HL-60 (cell line): ENCODE measurements at regions not wholly inside any gene's neighbourhood (a gene's known extent, or its start where the extent isn't known, plus 50 kb on each side); places are given as distances from the start of the nearest gene placed in this dataset.
"Not testable (repeated sequence)": the region's sequence is repeated elsewhere in the genome, so short reads cannot be mapped to it uniquely, and the experiment has no call there.

Experiments used
- DNase-seq, 2 experiments: peaks; one replicate each; pipeline ENCODE4 v3.0.0-alpha.2; 2010 to 2020; ENCODE audit warnings: low read depth in 1 of 2, low spot score in 1 of 2
- H3K27ac ChIP-seq: fragments of 250-450 bp; sonication (Bioruptor Pico); replicated peaks from 2 replicates; pipeline ENCODE4 v1.5.1; 2020; ENCODE audit warnings: mild to moderate bottlenecking, moderate library complexity
- H3K27me3 ChIP-seq: fragments of 250-450 bp; sonication (Bioruptor Pico); 2 replicates; pipeline ENCODE4 v1.5.1; 2021; ENCODE audit warnings: mild to moderate bottlenecking, moderate library complexity; ENCODE audit not compliant: insufficient read depth, poor library complexity, severe bottlenecking
- H3K4me3 ChIP-seq: replicated peaks from 2 replicates; pipeline ENCODE4 v1.5.1; 2011; ENCODE audit warnings: mild to moderate bottlenecking, control low read depth, low read length; ENCODE audit not compliant: insufficient read depth
- CTCF ChIP-seq: IDR thresholded peaks from one replicate; pipeline ENCODE4 v1.5.1; 2011; ENCODE audit warnings: low read length, control low read depth, inconsistent platforms; ENCODE audit not compliant: insufficient read depth
- GABPA ChIP-seq: IDR thresholded peaks from 2 replicates; pipeline ENCODE4 v1.6.1; 2012; ENCODE audit warnings: low read depth
- POLR2AphosphoS5 ChIP-seq: IDR thresholded peaks from 2 replicates; pipeline ENCODE4 v1.6.1; 2012; ENCODE audit warnings: low read depth
- REST ChIP-seq: IDR thresholded peaks from 2 replicates; pipeline ENCODE4 v1.6.1; 2012; ENCODE audit warnings: low read depth; ENCODE audit not compliant: insufficient replicate concordance
- SPI1 ChIP-seq: IDR thresholded peaks from 2 replicates; pipeline ENCODE4 v1.6.1; 2012; ENCODE audit warnings: low read depth, mild to moderate bottlenecking, borderline replicate concordance

GRCh38 chr6:169092375-169092774, 161.3 kb downstream of the THBS2 start:
- H3K4me3 ChIP-seq = no peak overlapping the region
- no peak overlapping the region for H3K27ac ChIP-seq
- TF ChIP-seq POLR2AphosphoS5 = no peak
- TF ChIP-seq SPI1 = peak; percentile 14; the same call in 1 of the 2 replicates
- TF ChIP-seq CTCF = no peak
- TF ChIP-seq GABPA = no peak
- no peak for DNase-seq
- H3K27me3 ChIP-seq = no peaks in the 10 kb centered on the region

- H3K4me3 ChIP-seq, H3K27ac ChIP-seq, DNase-seq, H3K27me3 ChIP-seq: not testable (repeated sequence)
Observed at GRCh38 chr6:169090514-169091127, 163.0 kb downstream of the THBS2 start.

GRCh38 chr6:169088762-169089161, 164.9 kb downstream of the THBS2 start:
- Histone ChIP-seq H3K27me3 (no peaks in the 10 kb centered on the region), H3K27ac (no peak overlapping the region), H3K4me3 (no peak overlapping the region)
- no peak for DNase-seq
- TF ChIP-seq CTCF (no peak), POLR2AphosphoS5 (no peak), REST (no peak), SPI1 (no peak), GABPA (no peak)

GRCh38 chr6:169087443-169088041, 166.1 kb downstream of the THBS2 start:
- Histone ChIP-seq H3K4me3 (no peak overlapping the region), H3K27me3 (no peaks in the 10 kb centered on the region), H3K27ac (no peak overlapping the region)
- no peak for TF ChIP-seq CTCF
- no peak for TF ChIP-seq SPI1
- no peak for TF ChIP-seq REST
- TF ChIP-seq POLR2AphosphoS5 = no peak
- no peak for TF ChIP-seq GABPA
- no peak for DNase-seq

- not testable (repeated sequence) for H3K4me3 ChIP-seq, H3K27ac ChIP-seq, DNase-seq, H3K27me3 ChIP-seq
Observed at GRCh38 chr6:169086616-169087015, 167.0 kb downstream of the THBS2 start.
